Hematopoietic multipotent progenitor cell treated with erythropoietin and hydrocortisone succinate and interleukin-3 and kit ligand, for 4 days (in vitro differentiated cells): ENCODE measurements at regions not wholly inside any gene's neighbourhood (a gene's known extent, or its start where the extent isn't known, plus 50 kb on each side); places are given as distances from the start of the nearest gene placed in this dataset.
A peak's percentile ranks its signal among the peaks of the same experiment; 100 is the strongest.
"Not testable (repeated sequence)": the region's sequence is repeated elsewhere in the genome, so short reads cannot be mapped to it uniquely, and the experiment has no call there.

ENCODE experiments used
- DNase-seq: peaks from one replicate; pipeline ENCODE4 v3.0.0-alpha.2; 2015

GRCh38 chr3:72086743-72087087, 301.8 kb upstream of the PROK2 start:
- DNase-seq: no peak

- DNase-seq: peak; percentile 94
Measured at GRCh38 chr3:72086042-72086742, 301.2 kb upstream of the PROK2 start.

GRCh38 chr3:72085036-72085435, 300.1 kb upstream of the PROK2 start:
- DNase-seq: no peak

- peak; percentile 53 for DNase-seq
Measured at GRCh38 chr3:72082776-72083462, 298.0 kb upstream of the PROK2 start.

- DNase-seq: peak; percentile 90
Measured at GRCh38 chr3:72082186-72082715, 297.3 kb upstream of the PROK2 start.

GRCh38 chr3:72081471-72082185, 296.7 kb upstream of the PROK2 start:
- no peak for DNase-seq

GRCh38 chr3:72080800-72081199, 295.9 kb upstream of the PROK2 start:
- no peak for DNase-seq

- DNase-seq: no peak
Measured at GRCh38 chr3:72080095-72080494, 295.1 kb upstream of the PROK2 start.

- DNase-seq: no peak
Measured at GRCh38 chr3:72079369-72079872, 294.5 kb upstream of the PROK2 start.

GRCh38 chr3:72078676-72079368, 293.9 kb upstream of the PROK2 start:
- peak; percentile 79 for DNase-seq

GRCh38 chr3:72077473-72078259, 292.7 kb upstream of the PROK2 start:
- DNase-seq: no peak

- DNase-seq: not testable (repeated sequence)
Measured at GRCh38 chr3:72075848-72076247, 290.9 kb upstream of the PROK2 start.

- no peak for DNase-seq
Measured at GRCh38 chr3:72071624-72072023, 286.7 kb upstream of the PROK2 start.

- no peak for DNase-seq
Measured at GRCh38 chr3:72070005-72070404, 285.1 kb upstream of the PROK2 start.

- DNase-seq: no peak
Measured at GRCh38 chr3:72069543-72069942, 284.6 kb upstream of the PROK2 start.

- no peak for DNase-seq
Measured at GRCh38 chr3:72068621-72069020, 283.7 kb upstream of the PROK2 start.

- no peak for DNase-seq
Measured at GRCh38 chr3:72067721-72068120, 282.8 kb upstream of the PROK2 start.

- DNase-seq: peak; percentile 64
Measured at GRCh38 chr3:72065872-72066641, 281.1 kb upstream of the PROK2 start.

- DNase-seq: no peak
Measured at GRCh38 chr3:72065236-72065635, 280.3 kb upstream of the PROK2 start.

GRCh38 chr3:72064727-72065126, 279.8 kb upstream of the PROK2 start:
- not testable (repeated sequence) for DNase-seq

- DNase-seq: no peak
Measured at GRCh38 chr3:72062017-72062416, 277.1 kb upstream of the PROK2 start.
